ENCODE measurements at regions not wholly inside any gene's neighbourhood (a gene's known extent, or its start where the extent isn't known, plus 50 kb on each side); places are given as distances from the start of the nearest gene placed in this dataset.
A peak's percentile ranks its signal among the peaks of the same experiment; 100 is the strongest.

- Histone ChIP-seq H3K4me3 (replicated peaks in 1 of 3; ENCODE audit: low read depth in 2 of 3, low read length in 3 of 3) (no peak overlapping the region), H3K79me2 (ENCODE audit: insufficient read depth, low read length) (no peaks in the 10 kb centered on the region), H3K36me3 (replicated peaks in 1 of 2; ENCODE audit: control insufficient read depth in 1 of 2, insufficient read depth in 2 of 2, low read length in 2 of 2) (no peaks in the 10 kb centered on the region), H4K20me1 (ENCODE audit: insufficient read depth, low read length) (no peaks in the 10 kb centered on the region), H3K4me1 (ENCODE audit: control insufficient read depth in 1 of 2, insufficient read depth in 2 of 2, low read length in 2 of 2) (no peaks in the 10 kb centered on the region), H3K27me3 (ENCODE audit: control insufficient read depth in 2 of 2, insufficient read depth in 2 of 2, low read length in 2 of 2) (no peaks in the 10 kb centered on the region), H3K9me3 (replicated peaks in 1 of 2; ENCODE audit: control insufficient read depth in 1 of 2, insufficient read depth in 1 of 2, low read length in 2 of 2) (no peaks in the 10 kb centered on the region), H3K27ac (ENCODE audit: low read depth in 1 of 2, low read length in 2 of 2) (no peak overlapping the region), H2AFZ (ENCODE audit: insufficient read depth, low read depth, low read length, poor library complexity, severe bottlenecking) (no peak overlapping the region), H3K9ac (ENCODE audit: insufficient read depth, low read length, poor library complexity, severe bottlenecking) (no peak overlapping the region), H3K4me2 (replicated peaks; ENCODE audit: extremely low read depth, low read length, poor library complexity, severe bottlenecking) (no peak overlapping the region)
- Mint-ChIP-seq H3K36me3 (no peaks in the 10 kb centered on the region), H3K27me3 (ENCODE audit: low read depth in 3 of 3) (no peaks in the 10 kb centered on the region), H3K27ac (no peak overlapping the region), H3K9me3 (peaks cover 0 to 3% (median 0%) of the 10 kb centered on the region in 7 donors), H3K4me3 (no peak overlapping the region), H3K4me1 (no peaks in the 10 kb centered on the region)
- no peak for TF ChIP-seq CTCF (IDR thresholded peaks at IDR 0.05)
- WGBS (ENCODE audit: insufficient coverage), result no CpG with 5 or more reads among the region's 2 CpGs
- no peak for DNase-seq
- intact Hi-C loops (cut with micrococcal nuclease), result no loop called here
Observed at GRCh38 chr9:105098370-105098769, 146.1 kb upstream of the SLC44A1 start.

- WGBS (ENCODE audit: insufficient coverage), result no CpG with 5 or more reads among the region's 3 CpGs
Observed at GRCh38 chr9:105103776-105104175, 140.7 kb upstream of the SLC44A1 start.

More at GRCh38 chr9:105103776-105104175, 140.7 kb upstream of the SLC44A1 start:
- no peak overlapping the region for H3K27ac Mint-ChIP-seq
- H3K4me3 Mint-ChIP-seq, result peak overlapping the region in 1 of 2 donors; percentile 39
- Histone ChIP-seq H3K79me2 (ENCODE audit: insufficient read depth, low read length) (no peaks in the 10 kb centered on the region), H3K4me2 (replicated peaks; ENCODE audit: extremely low read depth, low read length, poor library complexity, severe bottlenecking) (no peak overlapping the region), H4K20me1 (ENCODE audit: insufficient read depth, low read length) (no peaks in the 10 kb centered on the region), H3K4me3 (replicated peaks in 1 of 3; ENCODE audit: low read depth in 2 of 3, low read length in 3 of 3) (no peak overlapping the region), H2AFZ (ENCODE audit: insufficient read depth, low read depth, low read length, poor library complexity, severe bottlenecking) (no peak overlapping the region), H3K27ac (ENCODE audit: low read depth in 1 of 2, low read length in 2 of 2) (no peak overlapping the region), H3K9me3 (replicated peaks in 1 of 2; ENCODE audit: control insufficient read depth in 1 of 2, insufficient read depth in 1 of 2, low read length in 2 of 2) (no peaks in the 10 kb centered on the region), H3K4me1 (ENCODE audit: control insufficient read depth in 1 of 2, insufficient read depth in 2 of 2, low read length in 2 of 2) (no peaks in the 10 kb centered on the region), H3K27me3 (ENCODE audit: control insufficient read depth in 2 of 2, insufficient read depth in 2 of 2, low read length in 2 of 2) (no peaks in the 10 kb centered on the region), H3K36me3 (replicated peaks in 1 of 2; ENCODE audit: control insufficient read depth in 1 of 2, insufficient read depth in 2 of 2, low read length in 2 of 2) (no peaks in the 10 kb centered on the region), H3K9ac (ENCODE audit: insufficient read depth, low read length, poor library complexity, severe bottlenecking) (no peak overlapping the region)
- peaks cover 4% of the 10 kb centered on the region for H3K4me1 Mint-ChIP-seq
- DNase-seq, result no peak
- TF ChIP-seq CTCF (IDR thresholded peaks at IDR 0.05), result no peak
- H3K9me3 Mint-ChIP-seq, result peaks cover 0 to 3% (median 0%) of the 10 kb centered on the region in 7 donors
- H3K27me3 Mint-ChIP-seq (ENCODE audit: low read depth in 3 of 3), result peaks cover 0 to 1% (median 0%) of the 10 kb centered on the region in 3 donors
- no peaks in the 10 kb centered on the region for H3K36me3 Mint-ChIP-seq
- intact Hi-C loops (cut with micrococcal nuclease), result no loop called here

Data from CD14-positive monocyte (primary cell).